Testis (tissue), 2 donors: ENCODE measurements at regions not wholly inside any gene's neighbourhood (a gene's known extent, or its start where the extent isn't known, plus 50 kb on each side); places are given as distances from the start of the nearest gene placed in this dataset.

Source experiments
- CTCF ChIP-seq, 3 experiments: fragments of 450-650 bp in 2 of 3; fragments of 200-600 bp in 1 of 3; sonication (generic) in 1 of 3; IDR thresholded peaks; one replicate each; pipeline ENCODE4 v1.5.1; 2016 to 2019; ENCODE audit warnings: antibody characterized with exemption in 3 of 3, mild to moderate bottlenecking in 2 of 3, moderate library complexity in 1 of 3
- POLR2A ChIP-seq: fragments of 450-650 bp; IDR thresholded peaks from one replicate; pipeline ENCODE4 v1.6.1; 2017; ENCODE audit warnings: antibody characterized with exemption, mild to moderate bottlenecking, moderate library complexity

DNA sequence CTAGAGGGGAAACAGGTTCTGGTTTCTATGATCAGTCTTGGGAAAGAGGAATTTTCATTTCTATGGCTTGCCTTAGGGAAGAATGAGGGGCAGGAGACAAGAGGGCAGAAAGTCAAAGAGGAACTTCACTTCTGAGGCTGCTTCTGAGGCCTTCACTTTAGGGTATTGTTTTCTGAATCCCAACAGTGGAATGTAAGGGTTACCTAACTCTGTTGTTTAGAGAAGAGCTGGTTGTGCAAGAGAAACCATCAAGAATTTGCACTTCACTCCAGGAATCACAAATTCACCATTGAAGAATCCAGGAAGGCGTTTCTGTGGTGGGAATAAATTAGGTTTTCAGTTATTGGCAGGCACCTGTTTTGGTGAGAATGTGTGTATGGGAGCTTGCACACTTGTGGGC lies 126.7 kb upstream of the AMOT start:
- TF ChIP-seq CTCF (IDR thresholded peaks at IDR 0.05) (no peak), POLR2A (no peak)
